ENCODE measurements at regions not wholly inside any gene's neighbourhood (a gene's known extent, or its start where the extent isn't known, plus 50 kb on each side); places are given as distances from the start of the nearest gene placed in this dataset.
"Not testable (repeated sequence)": the region's sequence is repeated elsewhere in the genome, so short reads cannot be mapped to it uniquely, and the experiment has no call there.

GRCh38 chrX:140633105-140633504 lies 76.5 kb upstream of the LINC00632 start:
- not testable (repeated sequence) for TF ChIP-seq CTCF (IDR thresholded peaks at IDR 0.05 in 4 of 5, conservative IDR thresholded peaks at IDR 0.05 in 1 of 5); POLR2A (IDR thresholded peaks at IDR 0.05)
